CD4-positive, alpha-beta T cell (primary cell): ENCODE measurements at regions not wholly inside any gene's neighbourhood (a gene's known extent, or its start where the extent isn't known, plus 50 kb on each side); places are given as distances from the start of the nearest gene placed in this dataset.

Experiments used
- ATAC-seq: fragments of 200-7000 bp; cut with Tn5 transposase; one replicate; pipeline ENCODE4 v1.10.0; 2022; ENCODE audit warnings: mild to moderate bottlenecking; ENCODE audit not compliant: poor library complexity
- CTCF ChIA-PET: fragments of 350-600 bp; sonication (Branson Sonifier 250); formaldehyde crosslinking; loops from one replicate; lab custom pipeline; 2021; ENCODE audit warnings: antibody characterized with exemption, inconsistent platforms; lab: Charles Lee
- POLR2A ChIA-PET: fragments of 350-600 bp; sonication (Branson Sonifier 250); formaldehyde crosslinking; loops from one replicate; lab custom pipeline; 2021; ENCODE audit warnings: antibody characterized with exemption, inconsistent platforms; lab: Charles Lee
- DNase-seq, 14 experiments: peaks; one replicate each; pipeline ENCODE4 v3.0.0-alpha.2; 2013 to 2020; ENCODE audit warnings: mixed read lengths in 2 of 14
- H3K27ac ChIP-seq, 2 donors: one replicate each; pipeline versions ENCODE4 v1.5.1 to v1.7.0; 2013; ENCODE audit warnings: low read length in 2 of 2, low read depth in 1 of 2, mild to moderate bottlenecking in 1 of 2
- H3K27me3 ChIP-seq, 2 experiments: 1 replicate in 1 of 2; 2 replicates in 1 of 2; pipeline versions ENCODE4 v1.6.1 to v1.7.0; 2013; ENCODE audit warnings: low read length in 2 of 2, control low read depth in 1 of 2, mild to moderate bottlenecking in 1 of 2, moderate library complexity in 1 of 2; ENCODE audit not compliant: insufficient read depth in 2 of 2, control insufficient read depth in 1 of 2
- H3K36me3 ChIP-seq: one replicate; pipeline ENCODE4 v1.6.1; 2013; ENCODE audit warnings: low read length, control low read depth; ENCODE audit not compliant: insufficient read depth
- H3K4me1 ChIP-seq: one replicate; pipeline ENCODE4 v1.6.1; 2013; ENCODE audit warnings: low read length, control low read depth; ENCODE audit not compliant: insufficient read depth
- H3K4me3 ChIP-seq: one replicate; pipeline ENCODE4 v1.5.1; 2013; ENCODE audit warnings: mild to moderate bottlenecking, low read length, moderate library complexity
- H3K9me3 ChIP-seq, 2 experiments: 1 replicate in 1 of 2; 2 replicates in 1 of 2; pipeline versions ENCODE4 v1.6.1 to v1.7.0; 2013; ENCODE audit warnings: low read length in 2 of 2, mild to moderate bottlenecking in 2 of 2, control low read depth in 1 of 2, moderate library complexity in 1 of 2; ENCODE audit not compliant: control insufficient read depth in 1 of 2, insufficient read depth in 1 of 2
- H3K27ac Mint-ChIP-seq: one replicate; pipeline ENCODE4 v1.8.0; 2020; ENCODE audit warnings: mixed read lengths
- H3K27me3 Mint-ChIP-seq: one replicate; pipeline ENCODE4 v1.8.0; 2021; ENCODE audit warnings: mixed read lengths
- H3K36me3 Mint-ChIP-seq: one replicate; pipeline ENCODE4 v1.8.0; 2021; ENCODE audit warnings: low read depth, mixed read lengths
- H3K4me1 Mint-ChIP-seq: one replicate; pipeline ENCODE4 v1.8.0; 2021; ENCODE audit warnings: low read depth, mixed read lengths
- H3K4me3 Mint-ChIP-seq: one replicate; pipeline ENCODE4 v1.8.0; 2020; ENCODE audit warnings: mild to moderate bottlenecking, mixed read lengths
- H3K9me3 Mint-ChIP-seq: one replicate; pipeline ENCODE4 v1.8.0; 2020; ENCODE audit warnings: mixed read lengths
- CTCF ChIP-seq: fragments of 200-600 bp; IDR thresholded peaks from one replicate; pipeline ENCODE4 v1.8.0; 2022; ENCODE audit warnings: antibody characterized with exemption, mild to moderate bottlenecking
- intact Hi-C, 2 experiments: fragments of 100-400 bp; cut with DNase I in 1 of 2; cut with micrococcal nuclease in 1 of 2; formaldehyde crosslinking; loops; one replicate each; pipeline versions ENCODE4 v1.15.1 to v1.9.0; 2023 to 2025; cut with DNase I, micrococcal nuclease

DNA sequence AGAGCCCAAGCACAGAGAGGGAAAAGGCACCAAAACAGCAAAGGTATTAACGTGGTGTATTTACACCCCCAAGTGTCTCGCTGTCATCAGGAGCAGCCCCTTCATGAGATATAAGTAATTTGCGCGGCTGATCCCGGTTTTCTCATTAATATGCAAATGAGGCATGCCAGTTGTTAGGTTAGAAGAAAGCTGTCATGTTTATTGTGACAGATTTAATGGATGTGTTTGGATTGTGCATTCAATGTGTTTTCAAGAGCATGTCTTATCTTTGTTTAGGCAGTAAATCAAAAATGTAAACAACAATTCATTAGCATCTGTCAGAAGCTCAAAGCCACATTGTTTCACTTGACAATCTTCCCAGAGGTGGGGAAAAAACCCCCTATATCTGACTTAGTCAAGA, 56.5 kb upstream of the CTBP2 start:
- Histone ChIP-seq H3K36me3 (no peaks in the 10 kb centered on the region), H3K4me1 (no peaks in the 10 kb centered on the region), H3K9me3 (peaks cover 0 to 12% of the 10 kb centered on the region in 2 experiments), H3K27ac (no peak overlapping the region), H3K27me3 (no peaks in the 10 kb centered on the region), H3K4me3 (no peak overlapping the region)
- ChIA-PET POLR2A (no interaction called here), CTCF (no interaction called here)
- no peaks in the 10 kb centered on the region for H3K4me1 Mint-ChIP-seq
- intact Hi-C loops = no loop called here
- no peaks in the 10 kb centered on the region for H3K9me3 Mint-ChIP-seq
- no peaks in the 10 kb centered on the region for H3K36me3 Mint-ChIP-seq
- DNase-seq = no peak
- no peak for ATAC-seq
- no peak overlapping the region for H3K27ac Mint-ChIP-seq
- H3K27me3 Mint-ChIP-seq = peaks cover 4% of the 10 kb centered on the region
- TF ChIP-seq CTCF = no peak
- H3K4me3 Mint-ChIP-seq = no peak overlapping the region

DNA sequence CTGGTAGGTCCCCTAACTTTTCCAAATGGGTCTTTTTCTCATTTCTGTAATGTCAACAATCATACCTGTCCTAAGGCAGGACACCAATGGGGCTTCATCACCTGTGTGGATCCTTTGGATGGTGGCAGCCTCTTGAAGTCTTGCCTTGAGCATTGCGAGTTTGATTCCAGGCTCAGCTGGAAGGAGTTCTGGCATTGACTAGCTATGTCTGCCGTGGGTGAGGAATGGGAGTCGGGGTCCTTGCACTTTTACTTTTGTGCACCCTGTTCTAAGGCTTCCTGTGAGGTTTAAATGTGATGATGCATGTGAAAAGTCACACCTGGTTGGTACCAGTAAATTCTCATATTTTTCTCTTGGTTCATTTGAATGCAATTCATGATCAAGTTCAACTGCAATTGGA, 55.9 kb upstream of the CTBP2 start:
- Mint-ChIP-seq H3K27me3 (peaks cover 4% of the 10 kb centered on the region), H3K9me3 (no peaks in the 10 kb centered on the region), H3K27ac (no peak overlapping the region), H3K4me3 (no peak overlapping the region), H3K4me1 (no peaks in the 10 kb centered on the region), H3K36me3 (no peaks in the 10 kb centered on the region)
- intact Hi-C loops = no loop called here
- ChIA-PET POLR2A (no interaction called here), CTCF (no interaction called here)
- Histone ChIP-seq H3K27me3 (no peaks in the 10 kb centered on the region), H3K4me3 (no peak overlapping the region), H3K36me3 (no peaks in the 10 kb centered on the region), H3K9me3 (peaks cover 0 to 12% of the 10 kb centered on the region in 2 experiments), H3K27ac (no peak overlapping the region), H3K4me1 (no peaks in the 10 kb centered on the region)
- no peak for ATAC-seq
- no peak for DNase-seq
- TF ChIP-seq CTCF = no peak

DNA sequence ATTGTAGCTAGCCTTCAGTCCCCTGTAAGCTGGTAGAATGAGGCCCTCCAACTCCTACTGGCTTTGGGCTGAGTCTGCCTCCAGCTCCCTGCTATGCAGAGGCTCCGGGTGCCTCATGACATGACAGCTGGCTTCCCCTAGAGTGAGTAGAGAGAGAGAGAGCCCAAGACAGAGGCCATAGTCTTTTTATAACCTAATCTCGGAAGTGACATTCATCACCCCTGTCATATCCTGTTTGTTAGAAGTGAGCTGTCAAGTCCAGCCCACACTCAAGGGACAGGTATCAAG, 53.9 kb upstream of the CTBP2 start:
- Mint-ChIP-seq H3K27ac (no peak overlapping the region), H3K36me3 (no peaks in the 10 kb centered on the region), H3K4me1 (no peaks in the 10 kb centered on the region), H3K27me3 (no peaks in the 10 kb centered on the region), H3K9me3 (no peaks in the 10 kb centered on the region), H3K4me3 (no peak overlapping the region)
- ChIA-PET CTCF (interaction anchor here (0.5 kb wide), 1 partner anchor 832 kb away, joined by 4 read pairs; no protein-coding TSS in a partner anchor), POLR2A (no interaction called here)
- Histone ChIP-seq H3K36me3 (no peaks in the 10 kb centered on the region), H3K9me3 (peaks cover 0 to 12% of the 10 kb centered on the region in 2 experiments), H3K27me3 (no peaks in the 10 kb centered on the region), H3K27ac (no peak overlapping the region), H3K4me3 (no peak overlapping the region), H3K4me1 (no peaks in the 10 kb centered on the region)
- ATAC-seq = no peak
- DNase-seq = no peak
- TF ChIP-seq CTCF = no peak
- intact Hi-C loops = no loop called here
